ENCODE measurements at regions not wholly inside any gene's neighbourhood (a gene's known extent, or its start where the extent isn't known, plus 50 kb on each side); places are given as distances from the start of the nearest gene placed in this dataset.

GRCh38 chr7:136049117-136049516 lies 72.0 kb upstream of the MTPN start:
- ChIA-PET CTCF (no interaction called here), POLR2A (no interaction called here)
- no peak for DNase-seq (ENCODE audit: low read depth)
- Histone ChIP-seq H3K27me3 (ENCODE audit: control insufficient read depth, insufficient read depth, low read length) (no peaks in the 10 kb centered on the region), H3K36me3 (ENCODE audit: control insufficient read depth, insufficient read depth, low read length) (no peaks in the 10 kb centered on the region), H3K4me3 (ENCODE audit: low read depth, low read length) (no peak overlapping the region)
- TF ChIP-seq, protein P1, sequence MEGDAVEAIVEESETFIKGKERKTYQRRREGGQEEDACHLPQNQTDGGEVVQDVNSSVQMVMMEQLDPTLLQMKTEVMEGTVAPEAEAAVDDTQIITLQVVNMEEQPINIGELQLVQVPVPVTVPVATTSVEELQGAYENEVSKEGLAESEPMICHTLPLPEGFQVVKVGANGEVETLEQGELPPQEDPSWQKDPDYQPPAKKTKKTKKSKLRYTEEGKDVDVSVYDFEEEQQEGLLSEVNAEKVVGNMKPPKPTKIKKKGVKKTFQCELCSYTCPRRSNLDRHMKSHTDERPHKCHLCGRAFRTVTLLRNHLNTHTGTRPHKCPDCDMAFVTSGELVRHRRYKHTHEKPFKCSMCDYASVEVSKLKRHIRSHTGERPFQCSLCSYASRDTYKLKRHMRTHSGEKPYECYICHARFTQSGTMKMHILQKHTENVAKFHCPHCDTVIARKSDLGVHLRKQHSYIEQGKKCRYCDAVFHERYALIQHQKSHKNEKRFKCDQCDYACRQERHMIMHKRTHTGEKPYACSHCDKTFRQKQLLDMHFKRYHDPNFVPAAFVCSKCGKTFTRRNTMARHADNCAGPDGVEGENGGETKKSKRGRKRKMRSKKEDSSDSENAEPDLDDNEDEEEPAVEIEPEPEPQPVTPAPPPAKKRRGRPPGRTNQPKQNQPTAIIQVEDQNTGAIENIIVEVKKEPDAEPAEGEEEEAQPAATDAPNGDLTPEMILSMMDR (IDR thresholded peaks at IDR 0.05; ENCODE audit: insufficient read depth, low read depth, low read length): no peak

DNA sequence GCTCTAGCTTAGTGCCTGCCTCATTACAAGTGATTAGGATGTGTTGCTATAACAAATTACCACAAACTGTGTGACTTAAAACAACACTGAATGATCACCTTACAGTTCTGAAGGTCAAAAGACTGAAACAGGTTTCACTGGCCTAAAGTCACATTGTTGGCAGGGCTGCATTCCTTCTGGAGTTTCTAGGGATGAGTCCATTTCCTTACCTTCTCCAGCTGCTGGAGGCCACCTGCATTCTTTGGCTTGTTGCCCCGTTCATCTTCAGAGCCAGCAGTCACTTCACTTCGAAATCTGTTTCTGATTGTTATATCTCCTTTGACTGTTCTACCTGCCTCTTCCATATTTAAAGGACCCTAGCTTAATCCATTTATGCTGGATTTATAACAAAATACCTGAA lies 69.4 kb upstream of the MTPN start:
- TF ChIP-seq, protein P1 (IDR thresholded peaks at IDR 0.05; ENCODE audit: insufficient read depth, low read depth, low read length): no peak
- H3K36me3 ChIP-seq (ENCODE audit: control insufficient read depth, insufficient read depth, low read length): no peaks in the 10 kb centered on the region
- POLR2A ChIA-PET: no interaction called here
- no peak overlapping the region for H3K4me3 ChIP-seq (ENCODE audit: low read depth, low read length)
- DNase-seq (ENCODE audit: low read depth): no peak
- CTCF ChIA-PET: no interaction called here
- H3K27me3 ChIP-seq (ENCODE audit: control insufficient read depth, insufficient read depth, low read length): no peaks in the 10 kb centered on the region

GRCh38 chr7:136045992-136046391 lies 68.8 kb upstream of the MTPN start:
- CTCF ChIA-PET: no interaction called here
- no peaks in the 10 kb centered on the region for H3K36me3 ChIP-seq (ENCODE audit: control insufficient read depth, insufficient read depth, low read length)
- no peaks in the 10 kb centered on the region for H3K27me3 ChIP-seq (ENCODE audit: control insufficient read depth, insufficient read depth, low read length)
- H3K4me3 ChIP-seq (ENCODE audit: low read depth, low read length): no peak overlapping the region
- no peak for DNase-seq (ENCODE audit: low read depth)
- TF ChIP-seq, protein P1 (IDR thresholded peaks at IDR 0.05; ENCODE audit: insufficient read depth, low read depth, low read length): no peak
- POLR2A ChIA-PET: no interaction called here

- TF ChIP-seq, protein P1 (IDR thresholded peaks at IDR 0.05; ENCODE audit: insufficient read depth, low read depth, low read length): no peak
- Histone ChIP-seq H3K27me3 (ENCODE audit: control insufficient read depth, insufficient read depth, low read length) (no peaks in the 10 kb centered on the region), H3K4me3 (ENCODE audit: low read depth, low read length) (no peak overlapping the region), H3K36me3 (ENCODE audit: control insufficient read depth, insufficient read depth, low read length) (no peaks in the 10 kb centered on the region)
- ChIA-PET POLR2A (no interaction called here), CTCF (no interaction called here)
- no peak for DNase-seq (ENCODE audit: low read depth)
These were observed 68.0 kb upstream of the MTPN start for GRCh38 chr7:136045181-136045580.

DNA sequence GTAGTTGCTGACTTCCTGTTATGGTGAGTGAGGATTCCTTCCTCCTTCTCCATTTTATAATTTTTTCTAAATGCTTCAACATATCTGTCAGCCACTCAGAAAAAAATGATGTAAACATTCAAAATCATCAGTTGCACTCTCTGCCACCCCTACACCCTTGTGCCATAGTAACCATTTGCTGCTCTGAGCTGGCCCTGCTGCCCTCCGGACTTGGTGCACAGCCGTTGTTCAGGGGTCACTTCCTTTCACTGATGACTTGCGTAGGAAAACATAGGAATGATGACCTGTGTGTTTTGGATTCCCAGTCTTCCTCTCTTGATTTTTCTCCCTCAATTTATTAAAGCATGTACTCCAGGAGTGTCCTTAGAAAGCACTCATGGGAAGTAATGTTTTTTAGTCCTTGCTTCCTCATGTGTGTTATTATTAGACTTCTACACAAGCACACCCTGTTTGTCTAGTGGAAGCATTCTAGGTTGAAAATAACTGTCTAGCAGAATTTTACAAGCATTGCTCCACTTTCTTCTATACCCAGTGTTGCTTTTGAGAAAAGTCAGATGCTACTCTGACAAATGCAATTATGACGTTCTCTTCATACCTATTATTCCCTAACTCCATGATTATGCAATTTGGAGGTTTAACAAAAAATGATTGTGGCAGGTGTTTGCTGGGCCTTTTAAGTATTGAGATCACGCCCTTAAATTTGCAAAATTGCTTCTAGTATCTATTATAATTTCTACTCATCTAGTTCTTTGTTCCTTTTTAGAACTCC lies 62.6 kb upstream of the MTPN start:
- CTCF ChIA-PET: no interaction called here
- no peaks in the 10 kb centered on the region for H3K27me3 ChIP-seq (ENCODE audit: control insufficient read depth, insufficient read depth, low read length)
- POLR2A ChIA-PET: no interaction called here
- no peak for DNase-seq (ENCODE audit: low read depth)
- TF ChIP-seq, protein P1 (IDR thresholded peaks at IDR 0.05; ENCODE audit: insufficient read depth, low read depth, low read length): no peak
- H3K36me3 ChIP-seq (ENCODE audit: control insufficient read depth, insufficient read depth, low read length): no peaks in the 10 kb centered on the region
- no peak overlapping the region for H3K4me3 ChIP-seq (ENCODE audit: low read depth, low read length)

All from BJ (cell line).